Endothelial cell of umbilical vein (primary cell): ENCODE measurements at regions not wholly inside any gene's neighbourhood (a gene's known extent, or its start where the extent isn't known, plus 50 kb on each side); places are given as distances from the start of the nearest gene placed in this dataset.

ENCODE experiments used
- BruUV-seq: library from RNA; stranded (reverse); fragments of 400-500 nt; replicated peaks from 2 replicates; lab custom pipeline; 2021; lab: Mats Ljungman, UMichigan
- CTCF ChIA-PET: fragments of 300-600, 350-600 bp; sonication (Branson Sonifier 250); formaldehyde crosslinking; loops from one replicate; lab custom pipeline; 2021; ENCODE audit warnings: antibody characterized with exemption, inconsistent platforms; lab: Charles Lee
- POLR2A ChIA-PET: fragments of 300-600, 350-600 bp; sonication (Branson Sonifier 250); formaldehyde crosslinking; loops from one replicate; lab custom pipeline; 2021; ENCODE audit warnings: antibody characterized with exemption, inconsistent platforms; lab: Charles Lee
- DNase-seq: peaks from one replicate; pipeline ENCODE4 v3.0.0-alpha.2; 2011; ENCODE audit warnings: low read depth, low spot score
- FAIRE-seq: peaks from 2 replicates; lab custom pipeline; 2011; peaks lifted over from hg19 to GRCh38; lab: Jason Lieb, UNC
- H2AFZ ChIP-seq: 2 replicates; pipeline ENCODE4 v1.6.0; 2012; ENCODE audit warnings: low read depth, low read length, control low read depth, inconsistent platforms
- H3K27ac ChIP-seq: 2 replicates; pipeline ENCODE4 v1.5.1; 2011; ENCODE audit warnings: low read depth, mild to moderate bottlenecking, control low read depth, low read length, moderate library complexity; ENCODE audit not compliant: insufficient read depth
- H3K27me3 ChIP-seq, 2 experiments: 2 replicates each; pipeline versions ENCODE4 v1.6.0 to v1.6.1; 2011; ENCODE audit warnings: low read length in 2 of 2, mixed read lengths in 1 of 2; ENCODE audit not compliant: control insufficient read depth in 2 of 2, insufficient read depth in 2 of 2
- H3K36me3 ChIP-seq, 2 experiments: 2 replicates in 1 of 2; 3 replicates in 1 of 2; pipeline ENCODE4 v1.5.1; 2011; ENCODE audit warnings: low read length in 2 of 2, mild to moderate bottlenecking in 1 of 2, moderate library complexity in 1 of 2; ENCODE audit not compliant: control insufficient read depth in 2 of 2, insufficient read depth in 2 of 2; ENCODE audit errors: extremely low read depth in 1 of 2
- H3K4me1 ChIP-seq: 3 replicates; pipeline ENCODE4 v1.5.1; 2011; ENCODE audit warnings: mild to moderate bottlenecking, low read length; ENCODE audit not compliant: control insufficient read depth, insufficient read depth; ENCODE audit errors: extremely low read depth
- H3K4me2 ChIP-seq: 2 replicates; pipeline ENCODE4 v1.6.1; 2011; ENCODE audit warnings: low read length, control low read depth, mixed read lengths; ENCODE audit not compliant: insufficient read depth
- H3K4me3 ChIP-seq, 3 experiments: fragments of 200-600 bp in 1 of 3; sonication (generic), shearing (Covaris generic) in 1 of 3; replicated peaks in 1 of 3; 2 replicates each; pipeline ENCODE4 v1.5.1; 2011 to 2016; ENCODE audit warnings: control low read depth in 3 of 3, low read length in 3 of 3, mild to moderate bottlenecking in 2 of 3, inconsistent platforms in 1 of 3, low read depth in 1 of 3, moderate library complexity in 1 of 3; ENCODE audit not compliant: insufficient read depth in 1 of 3
- H3K79me2 ChIP-seq: 2 replicates; pipeline ENCODE4 v1.6.0; 2012; ENCODE audit warnings: low read length, inconsistent platforms; ENCODE audit not compliant: control insufficient read depth, insufficient read depth
- H3K9ac ChIP-seq: replicated peaks from 2 replicates; pipeline ENCODE3; 2011; ENCODE audit warnings: low read length, control low read depth; ENCODE audit not compliant: insufficient read depth; ENCODE audit errors: extremely low read depth
- H3K9me1 ChIP-seq: replicated peaks from 3 replicates; pipeline ENCODE4 v1.6.0; 2011; ENCODE audit warnings: mild to moderate bottlenecking, low read length; ENCODE audit not compliant: control insufficient read depth, insufficient read depth; ENCODE audit errors: extremely low read depth
- H3K9me3 ChIP-seq: replicated peaks from 2 replicates; pipeline ENCODE4 v1.5.1; 2012; ENCODE audit warnings: low read length, inconsistent platforms; ENCODE audit not compliant: control insufficient read depth, insufficient read depth
- H4K20me1 ChIP-seq: replicated peaks from 2 replicates; pipeline ENCODE3; 2011; ENCODE audit warnings: mild to moderate bottlenecking, low read length; ENCODE audit not compliant: control insufficient read depth, insufficient read depth; ENCODE audit errors: extremely low read depth
- EZH2 ChIP-seq: IDR thresholded peaks from 2 replicates; pipeline ENCODE4 v1.6.1; 2012; ENCODE audit warnings: borderline replicate concordance, low read depth, mild to moderate bottlenecking, moderate library complexity, low read length, inconsistent platforms; ENCODE audit not compliant: severe bottlenecking
- FOS ChIP-seq: IDR thresholded peaks from 2 replicates; pipeline ENCODE4 v1.6.1; 2011; ENCODE audit warnings: mild to moderate bottlenecking, low read length, moderate library complexity, borderline replicate concordance; ENCODE audit not compliant: insufficient read depth
- GATA2 ChIP-seq: IDR thresholded peaks from 2 replicates; pipeline ENCODE4 v1.7.0; 2011; ENCODE audit warnings: low read depth, mild to moderate bottlenecking, moderate library complexity, mixed read lengths, low read length; ENCODE audit not compliant: insufficient read length, insufficient read depth
- JUN ChIP-seq: IDR thresholded peaks from 2 replicates; pipeline ENCODE4 v1.6.1; 2011; ENCODE audit warnings: borderline replicate concordance, low read depth; ENCODE audit not compliant: insufficient read length, insufficient read depth
- MYC ChIP-seq: IDR thresholded peaks from one replicate; pipeline ENCODE4 v1.6.1; 2011; ENCODE audit warnings: mild to moderate bottlenecking, low read depth, low read length
- POLR2A ChIP-seq: IDR thresholded peaks from 2 replicates; pipeline ENCODE4 v1.6.1; 2012; ENCODE audit warnings: low read depth, mild to moderate bottlenecking, control low read depth, low read length
- POLR2AphosphoS5 ChIP-seq: IDR thresholded peaks from 2 replicates; pipeline ENCODE4 v1.6.1; 2012; ENCODE audit warnings: low read depth, mild to moderate bottlenecking, control low read depth, low read length, moderate library complexity; ENCODE audit not compliant: insufficient read depth
- dilution Hi-C: fragments of 300-500 bp; cut with MboI; formaldehyde crosslinking; loops from one replicate; pipeline ENCODE4 v1.15.0; 2019; ENCODE audit warnings: low sequenced_read_pairs; ENCODE audit not compliant: extremely low pct_ligation_motif_present
- intact Hi-C: fragments of 100-400 bp; cut with micrococcal nuclease; formaldehyde crosslinking; loops from one replicate; pipeline ENCODE4 v1.10.0; 2022
- TF ChIP-seq, protein P1 (sequence below), 2 donors: IDR thresholded peaks; 1 replicate in 1 of 2; 2 replicates in 1 of 2; pipeline ENCODE4 v1.5.1; 2011; ENCODE audit warnings: low read length in 2 of 2, mild to moderate bottlenecking in 2 of 2, moderate library complexity in 2 of 2, control low read depth in 1 of 2, inconsistent platforms in 1 of 2, low read depth in 1 of 2; ENCODE audit not compliant: insufficient read depth in 1 of 2; ENCODE audit errors: extremely low read depth in 1 of 2
- TF ChIP-seq, protein P2 (sequence below): IDR thresholded peaks from 2 replicates; pipeline ENCODE4 v1.6.1; 2011; ENCODE audit not compliant: insufficient read depth, insufficient read length

DNA sequence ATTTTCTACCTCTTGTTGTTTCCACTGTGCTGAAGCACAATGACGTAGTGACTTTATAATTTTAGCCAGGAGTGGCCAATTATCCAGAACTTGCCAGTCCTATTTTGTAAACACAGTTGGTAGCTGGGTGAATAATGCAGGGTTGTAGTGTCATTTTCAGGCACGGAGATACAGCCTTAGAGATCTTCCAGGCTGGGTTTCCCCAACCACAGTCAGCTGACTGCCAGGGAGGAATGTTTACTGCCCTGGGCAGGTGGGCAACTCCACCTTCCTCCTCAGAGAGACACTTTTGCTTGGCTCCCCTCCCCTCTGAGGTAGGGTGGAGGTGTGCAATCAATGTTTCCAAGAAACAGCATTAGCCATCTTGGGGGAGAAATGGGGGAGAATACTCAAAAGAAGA lies 228.1 kb upstream of the NR4A3 start:
- Histone ChIP-seq H3K27me3 (no peaks in the 10 kb centered on the region), H4K20me1 (no peaks in the 10 kb centered on the region), H3K9me3 (no peaks in the 10 kb centered on the region), H3K9me1 (no peaks in the 10 kb centered on the region), H3K4me1 (no peaks in the 10 kb centered on the region), H3K9ac (no peak overlapping the region), H3K36me3 (no peaks in the 10 kb centered on the region), H2AFZ (no peak overlapping the region), H3K4me3 (no peak overlapping the region), H3K79me2 (no peaks in the 10 kb centered on the region), H3K27ac (no peak overlapping the region), H3K4me2 (no peak overlapping the region)
- BruUV-seq, result no TSS peak
- no peak for TF ChIP-seq MYC
- TF ChIP-seq GATA2, result no peak
- TF ChIP-seq FOS, result no peak
- TF ChIP-seq POLR2AphosphoS5, result no peak
- TF ChIP-seq JUN, result no peak
- TF ChIP-seq, protein P1, sequence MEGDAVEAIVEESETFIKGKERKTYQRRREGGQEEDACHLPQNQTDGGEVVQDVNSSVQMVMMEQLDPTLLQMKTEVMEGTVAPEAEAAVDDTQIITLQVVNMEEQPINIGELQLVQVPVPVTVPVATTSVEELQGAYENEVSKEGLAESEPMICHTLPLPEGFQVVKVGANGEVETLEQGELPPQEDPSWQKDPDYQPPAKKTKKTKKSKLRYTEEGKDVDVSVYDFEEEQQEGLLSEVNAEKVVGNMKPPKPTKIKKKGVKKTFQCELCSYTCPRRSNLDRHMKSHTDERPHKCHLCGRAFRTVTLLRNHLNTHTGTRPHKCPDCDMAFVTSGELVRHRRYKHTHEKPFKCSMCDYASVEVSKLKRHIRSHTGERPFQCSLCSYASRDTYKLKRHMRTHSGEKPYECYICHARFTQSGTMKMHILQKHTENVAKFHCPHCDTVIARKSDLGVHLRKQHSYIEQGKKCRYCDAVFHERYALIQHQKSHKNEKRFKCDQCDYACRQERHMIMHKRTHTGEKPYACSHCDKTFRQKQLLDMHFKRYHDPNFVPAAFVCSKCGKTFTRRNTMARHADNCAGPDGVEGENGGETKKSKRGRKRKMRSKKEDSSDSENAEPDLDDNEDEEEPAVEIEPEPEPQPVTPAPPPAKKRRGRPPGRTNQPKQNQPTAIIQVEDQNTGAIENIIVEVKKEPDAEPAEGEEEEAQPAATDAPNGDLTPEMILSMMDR (IDR thresholded peaks at IDR 0.05; ENCODE audit: extremely low read depth in 1 of 2, insufficient read depth in 1 of 2, low read depth in 1 of 2, low read length in 2 of 2), result no peak
- TF ChIP-seq EZH2, result no peak
- TF ChIP-seq, protein P2, sequence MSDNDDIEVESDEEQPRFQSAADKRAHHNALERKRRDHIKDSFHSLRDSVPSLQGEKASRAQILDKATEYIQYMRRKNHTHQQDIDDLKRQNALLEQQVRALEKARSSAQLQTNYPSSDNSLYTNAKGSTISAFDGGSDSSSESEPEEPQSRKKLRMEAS, result no peak
- TF ChIP-seq POLR2A, result no peak
- dilution Hi-C loops (no loop called here), intact Hi-C loops (no loop called here)
- FAIRE-seq (no peak), DNase-seq (no peak)
- ChIA-PET POLR2A (no interaction called here), CTCF (interaction anchor here (1.1 kb wide), 1 partner anchor 125 kb away, joined by 3 read pairs; no protein-coding TSS in a partner anchor)
